Activated B cell treated with CpG ODN at 0.5 μM for 24 hours (primary cell): ENCODE measurements at regions not wholly inside any gene's neighbourhood (a gene's known extent, or its start where the extent isn't known, plus 50 kb on each side); places are given as distances from the start of the nearest gene placed in this dataset.

Experiments
- ATAC-seq: fragments of 200-7000 bp; cut with Tn5 transposase; one replicate; pipeline ENCODE4 v1.10.0; 2021; ENCODE audit warnings: low read depth, mild to moderate bottlenecking, moderate library complexity
- CTCF ChIA-PET: fragments of 350-600 bp; sonication (Branson Sonifier 250); formaldehyde crosslinking; loops from one replicate; lab custom pipeline; 2021; ENCODE audit warnings: antibody characterized with exemption; lab: Charles Lee
- POLR2A ChIA-PET: fragments of 350-600 bp; sonication (Branson Sonifier 250); formaldehyde crosslinking; loops from one replicate; lab custom pipeline; 2021; ENCODE audit warnings: antibody characterized with exemption; lab: Charles Lee
- DNase-seq: peaks from one replicate; pipeline ENCODE4 v3.0.0; 2022
- H3K27ac Mint-ChIP-seq: one replicate; pipeline ENCODE4 v1.8.0; 2020; ENCODE audit warnings: mixed read lengths
- H3K27me3 Mint-ChIP-seq: one replicate; pipeline ENCODE4 v1.8.0; 2021; ENCODE audit warnings: mixed read lengths
- H3K36me3 Mint-ChIP-seq: one replicate; pipeline ENCODE4 v1.8.0; 2021; ENCODE audit warnings: low read depth, mixed read lengths
- H3K4me1 Mint-ChIP-seq: one replicate; pipeline ENCODE4 v1.8.0; 2021; ENCODE audit warnings: mixed read lengths
- H3K4me3 Mint-ChIP-seq: one replicate; pipeline ENCODE4 v1.8.0; 2020; ENCODE audit warnings: mild to moderate bottlenecking, mixed read lengths
- H3K9me3 Mint-ChIP-seq: one replicate; pipeline ENCODE4 v1.8.0; 2020; ENCODE audit warnings: mixed read lengths
- CTCF ChIP-seq: fragments of 200-600 bp; IDR thresholded peaks from one replicate; pipeline ENCODE4 v1.8.0; 2022; ENCODE audit warnings: antibody characterized with exemption, mild to moderate bottlenecking
- intact Hi-C: fragments of 100-400 bp; cut with micrococcal nuclease; formaldehyde crosslinking; loops from one replicate; pipeline ENCODE4 v1.15.1; 2024

- no peak overlapping the region for H3K4me3 Mint-ChIP-seq
- ATAC-seq (no peak), DNase-seq (no peak)
- no peaks in the 10 kb centered on the region for H3K36me3 Mint-ChIP-seq
- H3K4me1 Mint-ChIP-seq: no peaks in the 10 kb centered on the region
- no peaks in the 10 kb centered on the region for H3K27me3 Mint-ChIP-seq
- no peak overlapping the region for H3K27ac Mint-ChIP-seq
- CTCF ChIA-PET: no interaction called here
- TF ChIP-seq CTCF: no peak
- intact Hi-C loops: no loop called here
- H3K9me3 Mint-ChIP-seq: no peaks in the 10 kb centered on the region
- POLR2A ChIA-PET: no interaction called here
These were observed 111.4 kb upstream of the TOM1L1 start for GRCh38 chr17:54789101-54789880.

GRCh38 chr17:54793271-54793670 is 107.4 kb upstream of the TOM1L1 start:
- ChIA-PET POLR2A (no interaction called here), CTCF (no interaction called here)
- ATAC-seq: no peak
- no peak overlapping the region for H3K4me3 Mint-ChIP-seq
- H3K9me3 Mint-ChIP-seq: peaks cover 3% of the 10 kb centered on the region
- H3K4me1 Mint-ChIP-seq: no peaks in the 10 kb centered on the region
- no peaks in the 10 kb centered on the region for H3K36me3 Mint-ChIP-seq
- DNase-seq: no peak
- TF ChIP-seq CTCF: no peak
- H3K27me3 Mint-ChIP-seq: no peaks in the 10 kb centered on the region
- intact Hi-C loops: no loop called here
- H3K27ac Mint-ChIP-seq: no peak overlapping the region

GRCh38 chr17:54795046-54795445 is 105.6 kb upstream of the TOM1L1 start:
- no peaks in the 10 kb centered on the region for H3K36me3 Mint-ChIP-seq
- H3K27me3 Mint-ChIP-seq: no peaks in the 10 kb centered on the region
- ATAC-seq (no peak), DNase-seq (no peak)
- no peak for TF ChIP-seq CTCF
- ChIA-PET POLR2A (no interaction called here), CTCF (no interaction called here)
- H3K27ac Mint-ChIP-seq: no peak overlapping the region
- intact Hi-C loops: no loop called here
- no peak overlapping the region for H3K4me3 Mint-ChIP-seq
- H3K9me3 Mint-ChIP-seq: peaks cover 6% of the 10 kb centered on the region
- H3K4me1 Mint-ChIP-seq: no peaks in the 10 kb centered on the region

- CTCF ChIA-PET: no interaction called here
- ATAC-seq: no peak
These were observed 93.3 kb upstream of the TOM1L1 start for GRCh38 chr17:54807331-54807730.

GRCh38 chr17:54813896-54814295 is 86.8 kb upstream of the TOM1L1 start:
- no peak for TF ChIP-seq CTCF
- Mint-ChIP-seq H3K27me3 (no peaks in the 10 kb centered on the region), H3K9me3 (no peaks in the 10 kb centered on the region), H3K4me1 (no peaks in the 10 kb centered on the region), H3K4me3 (no peak overlapping the region), H3K36me3 (no peaks in the 10 kb centered on the region), H3K27ac (no peak overlapping the region)
- intact Hi-C loops: no loop called here
- DNase-seq (no peak), ATAC-seq (no peak)
- CTCF ChIA-PET: no interaction called here
- POLR2A ChIA-PET: no interaction called here

More at GRCh38 chr17:54807331-54807730, 93.3 kb upstream of the TOM1L1 start:
- DNase-seq: no peak
- H3K36me3 Mint-ChIP-seq: no peaks in the 10 kb centered on the region
- no peak overlapping the region for H3K27ac Mint-ChIP-seq
- H3K27me3 Mint-ChIP-seq: no peaks in the 10 kb centered on the region
- H3K4me3 Mint-ChIP-seq: no peak overlapping the region
- peaks cover 4% of the 10 kb centered on the region for H3K9me3 Mint-ChIP-seq
- intact Hi-C loops: no loop called here
- no peaks in the 10 kb centered on the region for H3K4me1 Mint-ChIP-seq
- POLR2A ChIA-PET: no interaction called here
- TF ChIP-seq CTCF: no peak
